GM10248 (cell line): ENCODE measurements at regions not wholly inside any gene's neighbourhood (a gene's known extent, or its start where the extent isn't known, plus 50 kb on each side); places are given as distances from the start of the nearest gene placed in this dataset.

Experiments
- CTCF ChIA-PET: fragments of 300-600 bp; sonication (Branson Sonifier 250); formaldehyde crosslinking; extraction: SDS; loops from one replicate; lab custom pipeline; 2021; ENCODE audit warnings: antibody characterized with exemption; lab: Yijun Ruan, JAX
- POLR2A ChIA-PET: fragments of 350-650 bp; sonication (Branson Sonifier 250); formaldehyde crosslinking; extraction: SDS; loops from one replicate; lab custom pipeline; 2020; ENCODE audit warnings: antibody characterized with exemption; lab: Yijun Ruan, JAX
- DNase-seq: peaks from one replicate; pipeline ENCODE4 v3.0.0; 2012; ENCODE audit errors: extremely low spot score
- CTCF ChIP-seq: IDR thresholded peaks from 2 replicates; pipeline ENCODE4 v1.5.1; 2012; ENCODE audit warnings: mild to moderate bottlenecking, low read depth; ENCODE audit errors: extremely low read depth, missing control alignments, control extremely low read depth

- no peak for DNase-seq
- no peak for TF ChIP-seq CTCF
- POLR2A ChIA-PET, result no interaction called here
- CTCF ChIA-PET, result interaction anchor here (1.2 kb wide), 1 partner anchor 10 kb away, joined by 3 read pairs; no protein-coding TSS in a partner anchor
Observed at GRCh38 chr17:53696286-53696685, 126.4 kb upstream of the KIF2B start.

- ChIA-PET CTCF (no interaction called here), POLR2A (no interaction called here)
- no peak for DNase-seq
- TF ChIP-seq CTCF, result no peak
Observed at GRCh38 chr17:53687324-53687723, 135.4 kb upstream of the KIF2B start.

- TF ChIP-seq CTCF, result no peak
- CTCF ChIA-PET, result no interaction called here
- POLR2A ChIA-PET, result no interaction called here
- no peak for DNase-seq
Observed at GRCh38 chr17:53680745-53681144, 142.0 kb upstream of the KIF2B start.

- POLR2A ChIA-PET, result no interaction called here
- CTCF ChIA-PET, result no interaction called here
- no peak for DNase-seq
- no peak for TF ChIP-seq CTCF
Observed at GRCh38 chr17:53668854-53669253, 153.9 kb upstream of the KIF2B start.

- no peak for TF ChIP-seq CTCF
- ChIA-PET POLR2A (no interaction called here), CTCF (no interaction called here)
- DNase-seq, result no peak
Observed at GRCh38 chr17:53662608-53663007, 160.1 kb upstream of the KIF2B start.

GRCh38 chr17:53659181-53659580, 163.5 kb upstream of the KIF2B start:
- POLR2A ChIA-PET, result no interaction called here
- no peak for DNase-seq
- TF ChIP-seq CTCF, result no peak
- CTCF ChIA-PET, result no interaction called here

GRCh38 chr17:53655591-53655990, 167.1 kb upstream of the KIF2B start:
- TF ChIP-seq CTCF, result no peak
- no peak for DNase-seq
- CTCF ChIA-PET, result interaction anchor here (0.9 kb wide), 1 partner anchor 9 kb away, joined by 3 read pairs; no protein-coding TSS in a partner anchor
- POLR2A ChIA-PET, result no interaction called here
